Right ventricle myocardium inferior (tissue), 1 donor: ENCODE measurements at regions not wholly inside any gene's neighbourhood (a gene's known extent, or its start where the extent isn't known, plus 50 kb on each side); places are given as distances from the start of the nearest gene placed in this dataset.
A peak's percentile ranks its signal among the peaks of the same experiment; 100 is the strongest.
"Not testable (repeated sequence)": the region's sequence is repeated elsewhere in the genome, so short reads cannot be mapped to it uniquely, and the experiment has no call there.

Experiments used
- ATAC-seq: fragments of 200-7000 bp; cut with Tn5 transposase; one replicate; pipeline ENCODE4 v1.9.1; 2020; ENCODE audit warnings: mild to moderate bottlenecking, moderate library complexity
- DNase-seq: peaks from one replicate; pipeline ENCODE4 v3.0.0; 2021; ENCODE audit errors: missing footprints
- intact Hi-C: fragments of 100-400 bp; cut with DNase I; formaldehyde crosslinking; loops from one replicate; pipeline ENCODE4 v1.11.0; 2022
- donor health status: DM: no; HTN: yes; CAD: no; lungs with severe emphysema.

DNA sequence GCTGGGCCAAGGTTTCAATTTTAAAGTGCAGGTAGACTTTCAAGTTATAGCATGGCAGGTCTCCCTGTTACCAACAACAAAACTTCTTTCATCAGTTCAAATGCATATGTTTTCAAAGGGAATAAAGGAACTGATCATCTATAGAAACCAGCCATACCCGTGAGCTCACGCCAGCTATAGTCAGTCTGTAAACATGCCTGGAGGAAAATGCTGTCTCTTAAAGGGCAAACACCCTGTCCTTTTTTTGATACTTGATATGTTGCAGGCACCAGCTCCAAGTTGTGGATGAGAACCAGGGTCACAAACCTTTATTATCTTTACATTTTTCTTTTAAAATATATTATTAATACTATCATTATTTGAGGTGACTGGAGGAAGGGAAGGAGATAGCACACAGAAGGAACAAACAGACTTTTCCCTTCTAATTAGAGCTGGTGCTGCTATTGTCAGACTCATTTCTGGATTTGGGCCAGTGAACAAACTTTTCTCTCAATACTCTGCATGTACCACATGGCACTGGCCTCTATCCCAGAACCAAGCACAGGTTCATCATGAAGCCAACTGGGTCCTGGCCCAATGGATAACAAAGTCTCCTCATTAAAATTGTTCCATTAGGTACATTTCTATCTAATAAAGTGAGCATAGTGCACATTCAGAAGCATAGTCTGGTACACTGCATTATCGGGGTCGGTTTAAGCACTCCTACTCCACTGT lies 1102.4 kb downstream of the SORCS3 start:
- peak; percentile 90 for ATAC-seq
- no peak for DNase-seq
- intact Hi-C loops: loop anchor here (2.0 kb wide), 2 partner anchors 13 to 605 kb away; no protein-coding TSS in a partner anchor

DNA sequence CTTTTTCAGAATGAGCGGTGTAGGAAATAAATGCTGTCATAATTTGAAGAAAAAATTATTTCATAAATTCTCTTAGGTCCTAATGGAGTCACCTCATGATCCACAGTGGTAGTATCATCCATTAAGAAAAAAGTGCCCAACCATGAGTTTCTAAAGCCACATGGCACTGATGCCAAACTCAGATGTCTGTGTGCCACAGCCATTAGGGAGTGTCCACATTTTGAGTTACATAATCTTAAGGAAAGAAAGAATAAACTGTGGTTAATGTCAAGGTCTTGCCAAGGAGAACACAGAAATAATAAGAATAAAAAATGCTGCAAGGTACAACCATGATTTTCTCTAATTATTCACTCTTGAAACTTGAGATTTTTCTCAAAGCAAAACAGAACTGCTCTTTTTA lies 1101.8 kb downstream of the SORCS3 start:
- ATAC-seq (no peak), DNase-seq (no peak)
- intact Hi-C loops: loop anchor here (2.0 kb wide), 2 partner anchors 14 to 604 kb away; no protein-coding TSS in a partner anchor

DNA sequence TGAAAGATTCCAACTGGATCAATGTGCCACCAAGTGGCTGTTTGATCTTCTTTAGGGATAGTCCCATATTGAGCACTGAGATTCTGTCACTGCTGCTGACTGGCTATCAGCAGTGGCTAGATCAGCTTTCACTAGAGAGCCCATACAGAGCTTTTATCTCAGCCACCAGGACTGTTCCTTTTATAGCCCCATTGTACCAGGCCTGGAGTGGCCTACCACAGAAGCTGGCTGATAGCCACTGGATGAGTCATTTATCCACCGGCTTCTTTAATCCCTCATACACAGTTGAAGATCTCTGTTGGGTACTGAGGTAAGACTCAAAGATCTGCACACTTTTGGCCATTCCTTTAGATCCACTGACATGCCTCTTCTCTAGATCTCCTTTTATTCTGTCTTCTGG lies 1101.1 kb downstream of the SORCS3 start:
- intact Hi-C loops: loop anchor here (2.0 kb wide), 2 partner anchors 15 to 603 kb away; no protein-coding TSS in a partner anchor
- DNase-seq: no peak
- peak; percentile 87 for ATAC-seq

DNA sequence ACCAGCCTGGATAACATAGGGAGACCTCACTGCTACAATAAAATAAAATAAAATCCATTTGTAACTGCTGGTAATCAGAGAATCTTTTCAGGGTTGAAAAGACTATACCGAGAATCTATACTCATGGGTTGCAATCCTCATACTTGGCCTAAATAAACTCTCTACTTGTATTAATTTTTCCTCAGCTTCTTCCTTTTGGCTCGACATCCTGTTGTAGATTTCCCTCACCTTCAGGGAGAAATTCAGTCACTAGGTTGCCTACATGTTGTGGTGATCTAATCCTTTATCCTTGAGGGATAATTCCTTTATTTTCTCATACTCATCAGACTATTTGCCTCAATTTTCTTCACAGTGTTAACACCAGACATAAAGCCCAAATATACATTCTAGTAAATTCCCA lies 1093.4 kb downstream of the SORCS3 start:
- ATAC-seq: no peak
- intact Hi-C loops: no loop called here
- no peak for DNase-seq

DNA sequence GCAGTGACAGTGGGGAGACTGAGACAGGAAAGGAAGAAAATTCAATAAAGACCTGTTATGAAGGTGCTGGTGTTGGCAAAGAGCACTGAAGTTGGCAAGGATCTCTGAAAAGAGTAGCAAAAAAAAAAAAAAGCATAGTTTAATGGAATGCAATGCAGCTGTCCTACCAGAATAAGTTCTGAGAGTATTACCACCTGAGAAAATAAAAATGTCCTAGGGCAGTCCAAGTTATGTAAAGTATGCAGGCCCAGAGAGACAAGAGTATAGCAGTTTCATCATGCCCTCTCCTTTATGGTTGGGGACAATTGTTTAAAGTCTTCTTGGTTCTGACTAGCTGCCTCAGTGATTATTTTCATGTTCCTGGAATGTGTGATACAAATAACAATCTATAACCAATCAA lies 1092.8 kb downstream of the SORCS3 start:
- ATAC-seq: no peak

DNA sequence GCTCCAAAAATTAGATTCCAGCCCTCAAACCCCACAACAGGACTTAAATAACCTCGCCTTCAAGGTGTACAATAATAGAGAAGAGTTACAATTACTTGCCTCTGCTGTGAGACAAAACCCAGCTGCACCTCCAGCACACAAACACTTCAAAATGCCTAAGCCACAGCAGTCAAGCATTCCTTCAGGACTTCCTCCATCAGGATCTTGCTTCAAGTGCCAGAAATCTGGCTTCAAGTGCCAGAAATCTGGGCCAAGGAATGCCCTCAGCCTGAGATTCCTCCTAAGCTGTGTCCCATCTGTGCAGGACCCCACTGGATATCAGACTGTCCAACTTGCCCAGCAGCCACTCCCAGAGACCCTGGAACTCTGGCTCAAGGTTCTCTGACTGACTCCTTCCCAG lies 1088.3 kb downstream of the SORCS3 start:
- no peak for ATAC-seq
- intact Hi-C loops: no loop called here
- DNase-seq: no peak

More for the DNA sequence above, 1092.8 kb downstream of the SORCS3 start:
- DNase-seq: no peak
- intact Hi-C loops: no loop called here

DNA sequence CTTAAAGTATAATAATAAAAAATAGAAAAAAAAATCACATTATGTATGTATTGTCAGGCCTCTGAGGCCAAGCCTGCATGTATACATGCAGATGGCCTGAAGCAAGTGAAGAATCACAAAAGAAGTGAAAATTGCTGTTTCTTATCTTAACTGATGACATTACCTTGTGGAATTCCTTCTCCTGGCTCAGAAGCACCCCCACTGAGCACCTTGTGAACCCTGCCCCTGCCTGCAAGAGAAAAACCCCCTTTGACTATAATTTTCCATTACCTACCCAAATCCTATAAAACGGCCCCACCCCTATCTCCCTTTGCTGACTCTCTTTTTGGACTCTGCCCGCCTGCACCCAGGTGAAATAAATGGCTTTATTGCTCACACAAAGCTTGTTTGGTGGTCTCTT lies 1086.5 kb downstream of the SORCS3 start:
- DNase-seq, intact Hi-C loops, ATAC-seq: not testable (repeated sequence)

DNA sequence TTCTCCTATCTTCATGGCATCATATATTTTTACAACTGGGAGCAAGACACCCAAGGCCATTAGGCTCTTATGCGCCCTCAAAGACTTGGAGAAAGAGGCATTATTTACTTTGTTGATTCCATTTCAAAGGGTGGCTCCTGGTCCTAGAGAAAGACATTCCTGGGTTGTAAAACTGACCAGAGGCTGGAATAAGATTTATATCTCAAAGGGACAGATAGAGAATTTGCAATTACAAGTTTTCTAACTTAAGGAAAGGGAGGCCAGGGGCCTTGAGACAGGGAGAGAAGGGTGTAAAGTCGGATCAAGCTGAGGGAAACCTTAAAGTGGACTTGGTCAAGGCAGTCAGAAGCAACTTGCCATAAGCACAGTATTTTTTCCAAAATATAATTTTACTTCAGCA lies 1086.0 kb downstream of the SORCS3 start:
- intact Hi-C loops: no loop called here
- no peak for DNase-seq
- no peak for ATAC-seq

DNA sequence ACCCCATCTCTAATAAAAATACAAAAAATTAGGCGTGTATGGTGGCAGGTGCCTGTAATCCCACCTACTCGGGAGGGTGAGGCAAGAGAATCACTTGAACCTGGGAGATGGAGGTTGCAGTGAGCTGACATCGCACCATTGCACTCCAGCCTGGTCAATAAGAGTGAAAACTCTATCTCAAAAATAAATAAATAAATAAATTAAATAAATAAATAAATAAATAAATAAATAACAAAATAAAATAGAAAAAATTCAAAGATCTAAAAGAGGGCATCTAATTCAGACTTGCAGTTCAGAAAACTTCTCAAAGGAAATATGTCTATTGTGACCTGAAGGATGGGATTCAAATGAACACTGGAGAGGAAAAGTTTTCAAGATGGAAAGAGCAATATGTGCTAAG lies 1085.1 kb downstream of the SORCS3 start:
- ATAC-seq (no peak), DNase-seq (no peak)
- intact Hi-C loops: no loop called here

DNA sequence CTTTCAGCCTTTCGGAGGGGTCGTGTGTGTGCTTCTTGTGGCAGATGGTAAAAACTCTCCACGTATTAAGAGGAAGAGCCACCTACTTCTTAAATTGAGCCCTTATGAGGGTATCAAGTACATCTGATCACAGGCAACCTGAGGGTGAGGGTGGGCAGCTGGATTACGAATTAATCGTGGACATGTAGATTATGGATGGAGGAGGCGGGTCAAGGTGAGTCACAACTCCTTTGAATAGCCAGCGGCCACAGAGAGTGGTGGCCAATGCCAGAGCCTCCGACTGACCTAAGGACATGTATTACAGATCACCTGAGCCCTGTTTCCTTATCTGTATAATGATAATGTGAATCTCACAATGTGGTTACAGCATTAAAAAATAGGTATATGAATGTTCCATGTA lies 1083.9 kb downstream of the SORCS3 start:
- DNase-seq (no peak), ATAC-seq (no peak)
- intact Hi-C loops: no loop called here

DNA sequence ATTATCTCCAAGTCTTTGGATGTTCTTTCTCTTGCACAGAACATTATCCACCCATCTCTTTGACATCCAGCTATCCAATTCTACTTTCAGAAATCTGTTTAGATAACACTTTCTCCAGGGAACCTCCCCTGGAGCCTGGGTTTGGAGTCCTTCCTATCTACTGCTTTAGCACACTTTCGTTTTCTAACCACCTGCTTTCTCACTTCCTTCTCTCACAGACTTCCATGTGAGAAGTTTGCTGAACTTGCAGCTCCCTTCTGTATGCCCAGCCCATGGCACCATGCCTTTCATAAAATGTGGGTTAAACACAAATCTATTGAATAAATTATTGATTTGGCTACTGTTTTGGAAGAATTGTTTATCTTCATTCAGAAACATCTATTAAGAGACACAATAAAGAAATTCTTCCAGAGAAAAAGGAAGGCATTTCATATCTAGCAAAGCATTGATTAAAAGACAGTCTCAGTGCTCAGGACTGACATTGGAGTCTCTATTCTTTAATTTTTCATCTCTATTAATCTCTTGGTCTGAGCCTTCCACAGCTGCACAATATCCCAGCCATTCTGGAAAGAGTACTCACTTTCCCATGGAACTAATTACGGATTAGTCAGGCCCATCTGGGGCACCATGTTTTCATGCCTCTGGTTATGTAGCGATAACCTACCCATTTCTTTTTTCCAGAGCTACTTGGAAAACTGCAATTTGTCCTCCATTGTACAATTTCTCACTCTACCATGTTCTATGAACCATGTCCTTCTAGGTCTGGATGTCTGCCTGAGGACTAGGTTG lies 1077.3 kb downstream of the SORCS3 start:
- no peak for DNase-seq
- ATAC-seq: no peak
- intact Hi-C loops: no loop called here

DNA sequence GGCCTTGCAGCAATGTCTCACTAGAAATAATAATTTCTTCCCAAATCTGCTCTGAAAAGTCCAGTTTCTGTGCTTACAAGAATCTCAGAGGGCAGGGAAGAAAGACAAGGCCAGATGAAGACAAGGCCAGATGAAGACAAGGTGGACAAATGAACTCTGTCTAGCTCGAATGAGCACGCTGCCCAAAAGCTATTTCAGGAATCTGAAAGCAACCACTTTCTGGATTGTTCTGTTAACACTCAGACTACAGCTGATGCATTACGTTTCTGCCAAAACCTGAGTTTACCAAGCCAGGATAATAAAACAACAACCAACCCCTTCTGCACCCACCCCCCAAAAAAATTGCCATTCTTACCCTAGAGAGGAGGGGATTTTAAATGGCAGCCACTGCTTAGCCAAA lies 1073.6 kb downstream of the SORCS3 start:
- intact Hi-C loops: no loop called here
- ATAC-seq: no peak

DNA sequence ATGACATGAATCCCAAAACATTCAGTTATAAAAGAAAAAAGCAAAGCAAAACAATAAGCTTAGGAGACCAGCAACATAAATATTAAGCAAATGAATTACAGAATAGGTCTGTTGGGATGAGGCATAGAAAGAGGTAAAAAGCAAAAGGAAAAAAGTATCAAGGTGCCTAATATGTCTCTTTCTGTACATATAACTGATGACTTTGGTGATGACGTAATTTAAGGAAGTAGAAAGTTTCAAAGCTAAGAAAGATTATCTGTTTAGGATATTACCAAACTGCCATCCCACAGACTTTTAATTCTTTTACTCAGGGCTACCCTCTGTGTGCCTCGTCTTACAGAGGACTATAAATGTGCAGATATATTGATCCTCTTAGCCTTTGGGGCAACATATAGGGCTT lies 1066.5 kb downstream of the SORCS3 start:
- DNase-seq: no peak
- ATAC-seq: no peak
- intact Hi-C loops: no loop called here

More for the DNA sequence above, 1073.6 kb downstream of the SORCS3 start:
- no peak for DNase-seq

DNA sequence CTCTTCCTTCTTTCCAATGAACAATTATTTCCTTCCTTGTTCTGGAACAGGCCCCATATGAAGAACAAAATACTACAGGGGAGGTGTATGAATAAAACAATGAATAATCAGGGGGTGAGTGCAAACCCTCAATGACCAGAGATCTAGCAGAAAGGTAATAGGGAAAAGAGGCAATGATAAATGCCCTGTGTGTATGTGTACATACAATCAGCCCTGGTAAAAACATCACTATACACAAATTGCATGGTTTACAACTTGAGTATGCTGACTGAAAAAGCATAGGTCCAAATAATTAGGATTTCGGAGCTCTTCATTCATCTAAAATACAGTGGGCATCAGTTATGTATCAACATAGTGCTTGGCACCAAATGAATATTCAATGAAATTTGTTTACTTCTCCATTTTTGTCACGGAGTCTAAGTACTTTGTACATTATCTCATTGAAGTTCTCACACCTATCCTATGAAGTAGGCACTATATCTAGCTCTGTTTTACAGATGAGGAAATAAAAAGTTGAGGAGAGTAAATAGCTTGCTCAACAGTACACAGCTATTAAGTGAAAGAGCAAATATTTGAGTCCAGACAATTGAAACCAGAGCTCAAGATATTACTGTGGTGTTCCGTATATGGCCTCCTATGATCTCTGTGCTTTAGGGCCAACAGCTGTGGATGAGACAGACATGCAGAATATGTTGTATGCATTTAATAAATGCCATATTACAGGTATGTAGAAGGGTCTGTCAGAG lies 1065.4 kb downstream of the SORCS3 start:
- intact Hi-C loops: no loop called here
- DNase-seq (no peak), ATAC-seq (no peak)

DNA sequence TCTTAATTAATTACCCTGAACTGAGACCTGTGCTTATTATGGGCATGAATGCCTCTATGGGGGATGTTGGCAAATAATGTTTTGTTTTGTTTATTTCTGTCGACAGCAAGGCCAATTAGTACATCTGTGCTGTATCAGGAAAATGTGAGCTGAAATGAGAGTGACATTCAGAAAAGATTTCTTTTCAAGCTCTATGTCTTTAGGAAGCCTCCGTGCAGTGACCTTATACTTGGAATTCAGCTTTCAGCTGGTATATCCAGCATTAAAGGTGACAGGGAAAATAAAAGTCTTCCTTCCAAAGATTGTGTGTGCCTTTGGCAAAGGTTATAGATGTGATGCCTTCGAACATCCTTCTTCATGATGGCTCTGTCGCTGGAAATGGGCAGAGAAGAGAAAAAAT lies 1061.1 kb downstream of the SORCS3 start:
- intact Hi-C loops: no loop called here
- ATAC-seq (no peak), DNase-seq (no peak)

DNA sequence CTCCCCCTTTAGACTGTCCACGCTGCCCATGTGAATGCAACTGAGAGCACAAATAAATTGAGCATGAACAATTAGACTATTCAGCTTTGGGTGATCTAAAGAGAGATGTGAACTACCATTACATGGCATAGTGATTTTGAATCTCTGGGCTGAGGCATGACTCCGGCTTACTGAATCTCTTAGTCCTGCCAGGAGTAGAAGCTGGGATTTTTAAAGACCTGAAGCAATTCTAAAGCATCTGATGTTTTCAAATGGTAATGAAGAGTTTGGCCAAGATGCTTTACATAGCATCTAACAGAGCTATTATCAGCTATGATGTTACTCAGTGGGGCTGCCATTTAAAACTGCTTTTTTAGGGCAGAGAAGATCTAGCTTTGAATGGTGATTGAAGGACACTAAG lies 1059.1 kb downstream of the SORCS3 start:
- ATAC-seq: no peak
- no peak for DNase-seq
- intact Hi-C loops: no loop called here

DNA sequence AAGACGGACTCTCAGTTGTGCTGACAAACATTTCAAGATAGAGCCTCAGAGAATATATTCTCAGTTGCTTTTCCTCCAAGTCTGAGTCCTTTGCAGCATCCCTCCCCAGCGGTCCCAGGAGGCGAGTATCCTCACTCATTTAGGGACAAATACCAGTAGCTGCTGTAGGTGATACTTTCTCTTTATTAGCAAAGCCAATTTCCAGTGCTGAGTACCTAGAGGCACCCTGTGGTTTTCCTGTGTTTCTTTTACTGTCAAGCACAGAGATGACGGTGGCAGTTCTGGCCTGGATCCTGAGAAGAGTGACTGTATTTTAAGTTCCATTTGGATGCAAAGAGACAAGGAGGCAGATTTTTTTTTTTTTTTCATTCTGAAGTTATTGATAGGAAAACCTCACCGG lies 1058.4 kb downstream of the SORCS3 start:
- no peak for ATAC-seq
- intact Hi-C loops: loop anchor here (10.0 kb wide), 1 partner anchor 435 kb away; no protein-coding TSS in a partner anchor
- no peak for DNase-seq

DNA sequence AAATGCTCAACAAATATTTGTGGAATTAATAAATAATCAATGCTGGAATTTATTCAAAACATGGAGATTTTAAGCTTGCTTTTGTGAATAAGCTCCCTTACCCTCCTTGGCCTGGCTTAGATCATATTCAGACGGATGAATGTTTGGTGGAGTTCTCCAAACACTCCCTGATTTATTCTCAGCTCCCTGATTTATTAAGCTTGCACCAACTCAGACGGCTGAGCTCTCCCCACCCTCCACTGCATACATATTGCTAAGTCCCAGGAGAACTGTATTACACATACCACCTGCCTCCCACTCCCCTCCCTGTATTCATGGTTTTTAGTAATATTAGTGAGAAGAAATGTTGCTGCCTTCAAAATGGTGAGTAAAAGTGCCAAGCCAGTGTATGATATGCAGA lies 1057.5 kb downstream of the SORCS3 start:
- no peak for DNase-seq
- intact Hi-C loops: loop anchor here (10.0 kb wide), 1 partner anchor 434 kb away; no protein-coding TSS in a partner anchor
- no peak for ATAC-seq

DNA sequence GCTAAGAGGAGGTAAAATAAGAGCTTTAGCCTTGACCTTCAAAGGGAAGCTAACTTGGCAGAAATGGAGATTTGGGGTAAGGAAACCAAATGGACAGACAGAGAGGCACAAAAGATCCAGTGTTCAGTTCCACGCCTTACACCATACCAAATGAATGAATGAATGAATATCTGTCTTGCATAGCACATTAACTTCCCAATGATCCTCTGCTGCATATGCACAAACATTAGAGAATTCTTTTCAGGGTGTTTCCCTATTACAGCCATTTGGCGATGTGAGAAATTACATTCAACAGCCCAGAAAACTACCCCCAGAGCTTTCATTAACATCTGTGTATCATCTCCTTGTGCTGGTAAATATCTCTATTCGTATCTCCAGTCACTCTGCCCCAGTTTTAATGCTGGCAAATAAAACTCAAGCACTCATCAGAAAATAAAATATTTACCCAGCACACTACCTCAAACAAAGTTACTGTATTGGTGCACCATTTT lies 1056.2 kb downstream of the SORCS3 start:
- intact Hi-C loops: loop anchor here (10.0 kb wide), 1 partner anchor 433 kb away; no protein-coding TSS in a partner anchor
- DNase-seq (no peak), ATAC-seq (no peak)
